Fibroblast of skin of right quadriceps (primary cell): ENCODE measurements at regions not wholly inside any gene's neighbourhood (a gene's known extent, or its start where the extent isn't known, plus 50 kb on each side); places are given as distances from the start of the nearest gene placed in this dataset.
"Not testable (repeated sequence)": the region's sequence is repeated elsewhere in the genome, so short reads cannot be mapped to it uniquely, and the experiment has no call there.

Source experiments
- DNase-seq: peaks from one replicate; pipeline ENCODE4 v3.0.0-alpha.2; 2013

- DNase-seq, result peak; percentile 6
These were observed 334.4 kb downstream of the SRGAP2C start for GRCh38 chr1:121519042-121519755.

- not testable (repeated sequence) for DNase-seq
These were observed 335.0 kb downstream of the SRGAP2C start for GRCh38 chr1:121519756-121520286.

GRCh38 chr1:121522061-121522759 lies 337.4 kb downstream of the SRGAP2C start:
- no peak for DNase-seq

- not testable (repeated sequence) for DNase-seq
These were observed 338.3 kb downstream of the SRGAP2C start for GRCh38 chr1:121523112-121523511.

- DNase-seq, result no peak
These were observed 340.6 kb downstream of the SRGAP2C start for GRCh38 chr1:121525355-121525754.

GRCh38 chr1:121528958-121529357 lies 344.2 kb downstream of the SRGAP2C start:
- peak; percentile 15 for DNase-seq

- not testable (repeated sequence) for DNase-seq
These were observed 345.3 kb downstream of the SRGAP2C start for GRCh38 chr1:121530026-121530425.

GRCh38 chr1:121531747-121532146 lies 347.0 kb downstream of the SRGAP2C start:
- not testable (repeated sequence) for DNase-seq

- not testable (repeated sequence) for DNase-seq
These were observed 353.4 kb downstream of the SRGAP2C start for GRCh38 chr1:121538148-121538547.

- no peak for DNase-seq
These were observed 354.3 kb downstream of the SRGAP2C start for GRCh38 chr1:121538943-121539575.

- DNase-seq, result not testable (repeated sequence)
These were observed 359.2 kb downstream of the SRGAP2C start for GRCh38 chr1:121543988-121544387.

- no peak for DNase-seq
These were observed 359.7 kb downstream of the SRGAP2C start for GRCh38 chr1:121544500-121544899.

- DNase-seq, result not testable (repeated sequence)
These were observed 361.1 kb downstream of the SRGAP2C start for GRCh38 chr1:121545899-121546298.

- no peak for DNase-seq
These were observed 362.2 kb downstream of the SRGAP2C start for GRCh38 chr1:121546830-121547591.

- not testable (repeated sequence) for DNase-seq
These were observed 363.0 kb downstream of the SRGAP2C start for GRCh38 chr1:121547726-121548125.

- DNase-seq, result not testable (repeated sequence)
These were observed 366.0 kb downstream of the SRGAP2C start for GRCh38 chr1:121550817-121551216.

GRCh38 chr1:121551491-121551890 lies 366.7 kb downstream of the SRGAP2C start:
- not testable (repeated sequence) for DNase-seq

GRCh38 chr1:121556560-121556959 lies 371.8 kb downstream of the SRGAP2C start:
- DNase-seq, result not testable (repeated sequence)

GRCh38 chr1:121558034-121558433 lies 373.3 kb downstream of the SRGAP2C start:
- DNase-seq, result not testable (repeated sequence)

- peak; percentile 82 for DNase-seq
These were observed 373.7 kb downstream of the SRGAP2C start for GRCh38 chr1:121558514-121558913.

- no peak for DNase-seq
These were observed 381.6 kb downstream of the SRGAP2C start for GRCh38 chr1:121566346-121566745.

- DNase-seq, result no peak
These were observed 384.7 kb downstream of the SRGAP2C start for GRCh38 chr1:121569428-121569827.
